H9 (cell line): ENCODE measurements at regions not wholly inside any gene's neighbourhood (a gene's known extent, or its start where the extent isn't known, plus 50 kb on each side); places are given as distances from the start of the nearest gene placed in this dataset.
"Not testable (repeated sequence)": the region's sequence is repeated elsewhere in the genome, so short reads cannot be mapped to it uniquely, and the experiment has no call there.

ENCODE experiments used
- DNase-seq: peaks from one replicate; pipeline ENCODE4 v3.0.0-alpha.2; 2017
- H2AFZ ChIP-seq: one replicate; pipeline ENCODE4 v1.6.1; 2013; ENCODE audit warnings: mild to moderate bottlenecking, low read length, control low read depth, moderate library complexity
- H2AK5ac ChIP-seq: 2 replicates; pipeline ENCODE4 v1.6.1; 2013; ENCODE audit warnings: low read length, control low read depth, mixed read lengths; ENCODE audit not compliant: insufficient read length
- H2BK120ac ChIP-seq: one replicate; pipeline ENCODE4 v1.6.1; 2013; ENCODE audit warnings: low read depth, mild to moderate bottlenecking, low read length, control low read depth, inconsistent platforms; ENCODE audit not compliant: poor library complexity, severe bottlenecking
- H2BK12ac ChIP-seq: 2 replicates; pipeline ENCODE4 v1.6.1; 2013; ENCODE audit warnings: low read length, control low read depth, mixed read lengths, low read depth; ENCODE audit not compliant: insufficient read length
- H2BK15ac ChIP-seq: 2 replicates; pipeline ENCODE4 v1.6.1; 2013; ENCODE audit warnings: low read depth, low read length, control low read depth
- H2BK20ac ChIP-seq: one replicate; pipeline ENCODE4 v1.6.1; 2013; ENCODE audit warnings: low read depth, mild to moderate bottlenecking, low read length, control low read depth, inconsistent platforms; ENCODE audit not compliant: poor library complexity, severe bottlenecking
- H2BK5ac ChIP-seq: 2 replicates; pipeline ENCODE4 v1.6.1; 2013; ENCODE audit warnings: low read length, control low read depth, mixed read lengths; ENCODE audit not compliant: insufficient read length
- H3K14ac ChIP-seq: 2 replicates; pipeline ENCODE4 v1.6.1; 2013; ENCODE audit warnings: low read length, control low read depth; ENCODE audit not compliant: insufficient read depth
- H3K18ac ChIP-seq: 2 replicates; pipeline ENCODE4 v1.6.1; 2013; ENCODE audit warnings: low read depth, mild to moderate bottlenecking, mixed read lengths, low read length, control low read depth; ENCODE audit not compliant: insufficient read length
- H3K23ac ChIP-seq: 2 replicates; pipeline ENCODE4 v1.6.1; 2013; ENCODE audit warnings: low read length, control low read depth, mixed read lengths, low read depth; ENCODE audit not compliant: insufficient read length
- H3K23me2 ChIP-seq: 2 replicates; pipeline ENCODE4 v1.6.1; 2013; ENCODE audit warnings: low read depth, mild to moderate bottlenecking, mixed read lengths, low read length, control low read depth; ENCODE audit not compliant: insufficient read length, poor library complexity, severe bottlenecking
- H3K27ac ChIP-seq: 2 replicates; pipeline ENCODE4 v1.5.1; 2013; ENCODE audit warnings: low read length, control low read depth, mixed read lengths, low read depth; ENCODE audit not compliant: insufficient read length
- H3K27me3 ChIP-seq: 2 replicates; pipeline ENCODE4 v1.6.1; 2013; ENCODE audit warnings: low read length, control low read depth, inconsistent platforms; ENCODE audit not compliant: insufficient read depth
- H3K4ac ChIP-seq: 2 replicates; pipeline ENCODE4 v1.6.1; 2013; ENCODE audit warnings: low read depth, mild to moderate bottlenecking, control low read depth, inconsistent platforms, low read length, moderate library complexity
- H3K4me1 ChIP-seq: 2 replicates; pipeline ENCODE4 v1.6.1; 2013; ENCODE audit warnings: low read length, control low read depth, inconsistent platforms; ENCODE audit not compliant: insufficient read depth
- H3K4me2 ChIP-seq: 2 replicates; pipeline ENCODE4 v1.6.1; 2013; ENCODE audit warnings: low read length, control low read depth, mixed read lengths; ENCODE audit not compliant: insufficient read length, insufficient read depth
- H3K56ac ChIP-seq: 2 replicates; pipeline ENCODE4 v1.6.1; 2013; ENCODE audit warnings: low read depth, mild to moderate bottlenecking, mixed read lengths, low read length, control low read depth; ENCODE audit not compliant: insufficient read length
- H3K79me1 ChIP-seq: 2 replicates; pipeline ENCODE4 v1.6.1; 2013; ENCODE audit warnings: low read depth, mild to moderate bottlenecking, moderate library complexity, low read length, control low read depth, inconsistent platforms; ENCODE audit not compliant: insufficient read depth, poor library complexity, severe bottlenecking
- H3K79me2 ChIP-seq: 2 replicates; pipeline ENCODE4 v1.6.1; 2013; ENCODE audit warnings: low read length, control low read depth, inconsistent platforms; ENCODE audit not compliant: insufficient read depth
- H3K9ac ChIP-seq: 2 replicates; pipeline ENCODE4 v1.6.1; 2013; ENCODE audit warnings: low read length, control low read depth, mixed read lengths; ENCODE audit not compliant: insufficient read length; ENCODE audit errors: extremely low read depth
- H3K9me3 ChIP-seq: one replicate; pipeline ENCODE4 v1.6.1; 2013; ENCODE audit warnings: low read depth, low read length, inconsistent platforms; ENCODE audit not compliant: control insufficient read depth
- H3T11ph ChIP-seq: one replicate; pipeline ENCODE4 v1.6.1; 2013; ENCODE audit warnings: mild to moderate bottlenecking, low read length, control low read depth, inconsistent platforms
- H4K20me1 ChIP-seq: one replicate; pipeline ENCODE4 v1.6.1; 2013; ENCODE audit not compliant: control insufficient read depth, insufficient read length, insufficient read depth
- H4K5ac ChIP-seq: 2 replicates; pipeline ENCODE4 v1.6.1; 2013; ENCODE audit warnings: low read depth, mild to moderate bottlenecking, mixed read lengths, low read length, control low read depth; ENCODE audit not compliant: insufficient read length
- H4K8ac ChIP-seq: replicated peaks from 2 replicates; pipeline ENCODE4 v1.6.1; 2013; ENCODE audit warnings: low read length, control low read depth, mixed read lengths, low read depth; ENCODE audit not compliant: insufficient read length
- H4K91ac ChIP-seq: 2 replicates; pipeline ENCODE4 v1.6.1; 2013; ENCODE audit warnings: low read depth, mild to moderate bottlenecking, moderate library complexity, mixed read lengths, low read length, control low read depth; ENCODE audit not compliant: insufficient read length
- H3K27ac Mint-ChIP-seq, 3 experiments: 2 replicates in 2 of 3; 3 replicates in 1 of 3; pipeline ENCODE4 v1.8.0; 2020 to 2021; ENCODE audit warnings: mixed read lengths in 3 of 3, mild to moderate bottlenecking in 1 of 3, moderate library complexity in 1 of 3
- H3K27me3 Mint-ChIP-seq: 2 replicates; pipeline ENCODE4 v1.8.0; 2021; ENCODE audit warnings: low read depth, mild to moderate bottlenecking, moderate library complexity, mixed read lengths
- H3K36me3 Mint-ChIP-seq, 3 experiments: 2 replicates in 2 of 3; 3 replicates in 1 of 3; pipeline ENCODE4 v1.8.0; 2020 to 2021; ENCODE audit warnings: low read depth in 3 of 3, mixed read lengths in 3 of 3; ENCODE audit not compliant: insufficient read depth in 1 of 3
- H3K4me1 Mint-ChIP-seq, 2 experiments: 2 replicates each; pipeline ENCODE4 v1.8.0; 2020; ENCODE audit warnings: mixed read lengths in 2 of 2
- H3K4me3 Mint-ChIP-seq, 2 experiments: 2 replicates in 1 of 2; 3 replicates in 1 of 2; pipeline ENCODE4 v1.8.0; 2020 to 2021; ENCODE audit warnings: mild to moderate bottlenecking in 2 of 2, mixed read lengths in 2 of 2, moderate library complexity in 1 of 2
- H3K9me3 Mint-ChIP-seq, 2 experiments: 2 replicates in 1 of 2; 3 replicates in 1 of 2; pipeline ENCODE4 v1.8.0; 2020; ENCODE audit warnings: mild to moderate bottlenecking in 2 of 2, mixed read lengths in 2 of 2, moderate library complexity in 1 of 2
- WGBS: extraction: QIAGEN DNeasy Blood & Tissue Kit; methylation state at CpG from one replicate; pipeline ENCODE4 v1.1.7; 2013; ENCODE audit warnings: missing lambda C conversion rate, low lambda C conversion rate, mixed read lengths; ENCODE audit not compliant: insufficient read length; ENCODE audit errors: extremely low coverage; 5-methylcytosine and 5-hydroxymethylcytosine counted together
- TF ChIP-seq, protein P1 (sequence below): fragments of 200-600 bp; sonication (generic); conservative IDR thresholded peaks from 3 replicates; pipeline ENCODE4 v1.8.0; 2021; ENCODE audit warnings: antibody characterized with exemption, mild to moderate bottlenecking

DNA sequence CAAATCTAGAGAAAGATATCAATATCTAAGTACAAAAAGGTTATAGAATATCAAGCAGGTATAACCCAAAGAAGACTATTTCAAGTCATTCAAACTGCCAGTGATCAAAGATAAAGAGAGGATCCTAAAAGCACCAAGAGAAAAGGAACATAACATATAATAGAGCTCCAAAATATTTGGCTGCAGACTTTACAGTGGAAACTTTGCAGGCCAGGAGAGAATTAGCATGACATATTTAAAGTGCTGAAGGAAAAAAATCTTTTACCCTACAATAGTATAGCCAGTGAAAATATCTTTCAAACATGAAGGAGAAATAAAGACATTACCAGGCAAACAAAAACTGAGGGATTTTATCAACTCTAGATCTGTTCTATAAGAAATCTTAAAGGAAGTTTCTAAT, 254.3 kb upstream of the ARHGEF26 start:
- no peaks in the 10 kb centered on the region for H3K27me3 ChIP-seq
- H4K91ac ChIP-seq = no peak overlapping the region
- H4K20me1 ChIP-seq = no peaks in the 10 kb centered on the region
- no peak overlapping the region for H3K9ac ChIP-seq
- H2BK20ac ChIP-seq = no peak overlapping the region
- H2BK15ac ChIP-seq = no peak overlapping the region
- no peaks in the 10 kb centered on the region for H3K4me1 ChIP-seq
- no peak overlapping the region for H2BK120ac ChIP-seq
- no peak overlapping the region for H3K14ac ChIP-seq
- H4K8ac ChIP-seq = no peak overlapping the region
- no peak overlapping the region for H3K23ac ChIP-seq
- no peak overlapping the region for H3K56ac ChIP-seq
- H2BK12ac ChIP-seq = no peak overlapping the region
- H3K9me3 Mint-ChIP-seq = peaks cover 3% of the 10 kb centered on the region in 2 experiments; a peak in 2 of 5 replicates
- H3K79me1 ChIP-seq = no peaks in the 10 kb centered on the region
- no peak overlapping the region for H3T11ph ChIP-seq
- H3K4me2 ChIP-seq = no peak overlapping the region
- H3K27ac ChIP-seq = no peak overlapping the region
- H3K4ac ChIP-seq = no peak overlapping the region
- no peaks in the 10 kb centered on the region for H3K27me3 Mint-ChIP-seq
- no peak overlapping the region for H4K5ac ChIP-seq
- H3K23me2 ChIP-seq = no peaks in the 10 kb centered on the region
- H3K79me2 ChIP-seq = no peaks in the 10 kb centered on the region
- no peak overlapping the region for H3K18ac ChIP-seq
- TF ChIP-seq, protein P1, sequence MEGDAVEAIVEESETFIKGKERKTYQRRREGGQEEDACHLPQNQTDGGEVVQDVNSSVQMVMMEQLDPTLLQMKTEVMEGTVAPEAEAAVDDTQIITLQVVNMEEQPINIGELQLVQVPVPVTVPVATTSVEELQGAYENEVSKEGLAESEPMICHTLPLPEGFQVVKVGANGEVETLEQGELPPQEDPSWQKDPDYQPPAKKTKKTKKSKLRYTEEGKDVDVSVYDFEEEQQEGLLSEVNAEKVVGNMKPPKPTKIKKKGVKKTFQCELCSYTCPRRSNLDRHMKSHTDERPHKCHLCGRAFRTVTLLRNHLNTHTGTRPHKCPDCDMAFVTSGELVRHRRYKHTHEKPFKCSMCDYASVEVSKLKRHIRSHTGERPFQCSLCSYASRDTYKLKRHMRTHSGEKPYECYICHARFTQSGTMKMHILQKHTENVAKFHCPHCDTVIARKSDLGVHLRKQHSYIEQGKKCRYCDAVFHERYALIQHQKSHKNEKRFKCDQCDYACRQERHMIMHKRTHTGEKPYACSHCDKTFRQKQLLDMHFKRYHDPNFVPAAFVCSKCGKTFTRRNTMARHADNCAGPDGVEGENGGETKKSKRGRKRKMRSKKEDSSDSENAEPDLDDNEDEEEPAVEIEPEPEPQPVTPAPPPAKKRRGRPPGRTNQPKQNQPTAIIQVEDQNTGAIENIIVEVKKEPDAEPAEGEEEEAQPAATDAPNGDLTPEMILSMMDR = no peak
- H3K4me1 Mint-ChIP-seq = no peaks in the 10 kb centered on the region
- no peaks in the 10 kb centered on the region for H3K9me3 ChIP-seq
- no peak for DNase-seq
- H2AK5ac ChIP-seq = no peak overlapping the region
- no peak overlapping the region for H3K27ac Mint-ChIP-seq
- H3K4me3 Mint-ChIP-seq = no peak overlapping the region
- H2AFZ ChIP-seq = no peak overlapping the region
- no peaks in the 10 kb centered on the region for H3K36me3 Mint-ChIP-seq
- H2BK5ac ChIP-seq = no peak overlapping the region

DNA sequence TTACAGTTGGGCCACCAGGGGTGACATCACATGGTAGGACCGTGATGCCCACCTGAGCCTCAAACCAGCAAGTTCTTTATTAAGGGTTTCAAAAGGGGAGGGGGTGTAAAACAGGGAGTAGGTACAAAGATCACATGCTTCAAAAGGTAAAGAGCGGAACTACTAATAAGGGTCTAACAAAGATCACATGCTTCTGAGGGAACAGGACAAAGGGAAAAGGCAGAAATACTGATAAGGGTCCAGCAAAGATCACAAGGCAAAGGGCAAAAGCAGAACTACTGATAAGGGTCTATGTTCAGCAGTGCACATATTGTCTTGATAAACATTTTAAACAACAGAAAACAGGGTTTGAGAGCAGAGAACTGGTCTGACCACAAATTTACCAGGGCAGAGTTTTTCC, 246.8 kb upstream of the ARHGEF26 start:
- H3K9me3 ChIP-seq, H3K27ac ChIP-seq, H3K79me2 ChIP-seq, H3K14ac ChIP-seq, H2AFZ ChIP-seq, H3K79me1 ChIP-seq, H3K4me1 Mint-ChIP-seq, H4K5ac ChIP-seq, H3K9ac ChIP-seq, H3K23me2 ChIP-seq, H2BK12ac ChIP-seq, H3K4ac ChIP-seq, H3K27me3 Mint-ChIP-seq, H4K8ac ChIP-seq, H2BK120ac ChIP-seq, H3K27me3 ChIP-seq, H3K23ac ChIP-seq, H3K56ac ChIP-seq, H3T11ph ChIP-seq, H3K18ac ChIP-seq, H3K4me3 Mint-ChIP-seq, H2BK15ac ChIP-seq, H4K20me1 ChIP-seq, H3K4me1 ChIP-seq, H2AK5ac ChIP-seq, DNase-seq, H4K91ac ChIP-seq, H2BK20ac ChIP-seq, H3K4me2 ChIP-seq, H3K27ac Mint-ChIP-seq, H2BK5ac ChIP-seq: not testable (repeated sequence)
- H3K9me3 Mint-ChIP-seq = peaks cover 11 to 16% of the 10 kb centered on the region in 2 experiments
- WGBS = no CpG with 5 or more reads among the region's 2 CpGs
- peaks cover 0 to 10% (median 3%) of the 10 kb centered on the region in 3 experiments; a peak in 5 of 7 replicates for H3K36me3 Mint-ChIP-seq
